Adrenal gland (tissue), 9 donors: ENCODE measurements at regions not wholly inside any gene's neighbourhood (a gene's known extent, or its start where the extent isn't known, plus 50 kb on each side); places are given as distances from the start of the nearest gene placed in this dataset.

Experiments
- DNase-seq, 7 donors: peaks; one replicate each; pipeline ENCODE4 v3.0.0-alpha.2; 2019 to 2020
- H3K27ac ChIP-seq, 5 donors: fragments of 200-600 bp; sonication (generic) in 4 of 5; 1 replicate in 3 of 5; 2 replicates in 2 of 5; pipeline versions ENCODE4 v1.5.1 to v1.8.0; 2016 to 2020; ENCODE audit warnings: mild to moderate bottlenecking in 1 of 5
- H3K27me3 ChIP-seq: fragments of 200-600 bp; 2 replicates; pipeline ENCODE4 v1.8.0; 2021
- H3K36me3 ChIP-seq, 2 donors: fragments of 200-600 bp; replicated peaks in 1 of 2; 1 replicate in 1 of 2; 2 replicates in 1 of 2; pipeline versions ENCODE4 v1.5.1 to v1.8.0; 2018 to 2022
- H3K4me1 ChIP-seq, 2 donors: fragments of 200-600 bp; replicated peaks in 1 of 2; 1 replicate in 1 of 2; 2 replicates in 1 of 2; pipeline versions ENCODE4 v1.5.1 to v1.8.0; 2018 to 2021
- H3K4me3 ChIP-seq, 4 donors: fragments of 200-600 bp; sonication (generic) in 3 of 4; one replicate each; pipeline ENCODE4 v1.5.1; 2016 to 2018
- H3K9me3 ChIP-seq, 3 donors: fragments of 200-600 bp; sonication (generic) in 1 of 3; replicated peaks in 1 of 3; 1 replicate in 2 of 3; 2 replicates in 1 of 3; pipeline versions ENCODE4 v1.5.1 to v1.8.0; 2016 to 2021
- CTCF ChIP-seq, 6 experiments: fragments of 450-650 bp in 4 of 6; fragments of 200-600 bp in 2 of 6; sonication (generic) in 1 of 6; IDR thresholded peaks; 1 replicate in 5 of 6; 2 replicates in 1 of 6; pipeline versions ENCODE4 v1.5.1 to v1.8.0; 2016 to 2021; ENCODE audit warnings: antibody characterized with exemption in 6 of 6, mild to moderate bottlenecking in 2 of 6, moderate library complexity in 1 of 6
- POLR2A ChIP-seq, 2 donors: fragments of 450-650 bp; IDR thresholded peaks; one replicate each; pipeline ENCODE4 v1.6.1; 2017; ENCODE audit warnings: antibody characterized with exemption in 2 of 2, mild to moderate bottlenecking in 2 of 2, moderate library complexity in 1 of 2
- WGBS, 4 donors: extraction: QIAGEN DNeasy Blood & Tissue Kit in 2 of 4; methylation state at CpG; one replicate each; pipeline versions ENCODE4 v1.1.5 to v1.1.7; 2013 to 2017; 5-methylcytosine and 5-hydroxymethylcytosine counted together
- intact Hi-C, 2 donors: fragments of 100-400 bp; cut with DNase I; formaldehyde crosslinking; loops; one replicate each; pipeline versions ENCODE4 v1.14.1 to v1.15.0; 2022 to 2023
- donor health status: healthy with polysubstance abuse.
- donor health status: Bipolar disorder and iron deficiency.
- donor health status: DM: yes; HTN: yes; CAD: no.
- donor health status: DM: no; HTN: no; CAD: no.
- donor health status: DM: no; HTN: no; CAD: no.

- TF ChIP-seq CTCF (IDR thresholded peaks at IDR 0.05) (no peak), POLR2A (IDR thresholded peaks at IDR 0.05) (no peak)
- 66 to 87% (median 77%) methylated on average over 7 of the region's 7 CpGs for WGBS, 4 donors
- intact Hi-C loops: no loop called here
Measured at GRCh38 chr6:1229301-1229700, 82.6 kb upstream of the FOXQ1 start.

GRCh38 chr6:1228754-1229191 is 83.1 kb upstream of the FOXQ1 start:
- 79 to 90% (median 87%) methylated on average over 9 of the region's 9 CpGs for WGBS, 4 donors
- intact Hi-C loops: no loop called here
- H3K36me3 ChIP-seq: no peaks in the 10 kb centered on the region
- TF ChIP-seq POLR2A (IDR thresholded peaks at IDR 0.05) (no peak), CTCF (IDR thresholded peaks at IDR 0.05) (no peak)
- no peaks in the 10 kb centered on the region for H3K4me1 ChIP-seq
- H3K9me3 ChIP-seq: no peaks in the 10 kb centered on the region
- H3K27me3 ChIP-seq: no peaks in the 10 kb centered on the region
- no peak for DNase-seq
- no peak overlapping the region for H3K4me3 ChIP-seq
- H3K27ac ChIP-seq: no peak overlapping the region

More at GRCh38 chr6:1229301-1229700, 82.6 kb upstream of the FOXQ1 start:
- no peak overlapping the region for H3K4me3 ChIP-seq
- H3K4me1 ChIP-seq: no peaks in the 10 kb centered on the region
- H3K9me3 ChIP-seq: no peaks in the 10 kb centered on the region
- no peak for DNase-seq
- H3K27me3 ChIP-seq: no peaks in the 10 kb centered on the region
- H3K27ac ChIP-seq: no peak overlapping the region
- H3K36me3 ChIP-seq: no peaks in the 10 kb centered on the region

- TF ChIP-seq POLR2A (IDR thresholded peaks at IDR 0.05): no peak
- 78 to 85% (median 82%) methylated on average over 16 of the region's 16 CpGs for WGBS, 4 donors
- no peak overlapping the region for H3K27ac ChIP-seq
- DNase-seq: no peak
- H3K9me3 ChIP-seq: no peaks in the 10 kb centered on the region
- H3K36me3 ChIP-seq: no peaks in the 10 kb centered on the region
- intact Hi-C loops: no loop called here
- no peak overlapping the region for H3K4me3 ChIP-seq
- no peaks in the 10 kb centered on the region for H3K27me3 ChIP-seq
- H3K4me1 ChIP-seq: no peaks in the 10 kb centered on the region
Measured at GRCh38 chr6:1227935-1228753, 83.8 kb upstream of the FOXQ1 start.

GRCh38 chr6:1227600-1227934 is 84.3 kb upstream of the FOXQ1 start:
- H3K4me3 ChIP-seq: no peak overlapping the region
- intact Hi-C loops: no loop called here
- no peak overlapping the region for H3K27ac ChIP-seq
- 72 to 90% (median 84%) methylated on average over 3 of the region's 3 CpGs for WGBS, 4 donors
- no peaks in the 10 kb centered on the region for H3K36me3 ChIP-seq
- DNase-seq: no peak
- no peaks in the 10 kb centered on the region for H3K4me1 ChIP-seq
- TF ChIP-seq POLR2A (IDR thresholded peaks at IDR 0.05): no peak
- no peaks in the 10 kb centered on the region for H3K27me3 ChIP-seq
- H3K9me3 ChIP-seq: no peaks in the 10 kb centered on the region

- WGBS, 4 donors: 71 to 80% (median 77%) methylated on average over 17 to 18 of the region's 18 CpGs
- intact Hi-C loops: no loop called here
- Histone ChIP-seq H3K4me3 (no peak overlapping the region), H3K9me3 (no peaks in the 10 kb centered on the region), H3K27ac (no peak overlapping the region), H3K36me3 (no peaks in the 10 kb centered on the region), H3K27me3 (no peaks in the 10 kb centered on the region), H3K4me1 (no peaks in the 10 kb centered on the region)
- DNase-seq: no peak
- TF ChIP-seq POLR2A (IDR thresholded peaks at IDR 0.05): no peak
- no peak for TF ChIP-seq CTCF (IDR thresholded peaks at IDR 0.05)
Measured at GRCh38 chr6:1226277-1227099, 85.4 kb upstream of the FOXQ1 start.
